OCI-LY7 (cell line): ENCODE measurements at regions not wholly inside any gene's neighbourhood (a gene's known extent, or its start where the extent isn't known, plus 50 kb on each side); places are given as distances from the start of the nearest gene placed in this dataset.

ENCODE experiments used
- CTCF ChIP-seq: fragments of 200-600 bp; sonication (generic); conservative IDR thresholded peaks from 2 replicates; pipeline ENCODE4 v1.5.1; 2014; ENCODE audit warnings: mild to moderate bottlenecking, antibody characterized with exemption, low read length, moderate library complexity, mixed read lengths
- EZH2phosphoT487 ChIP-seq: fragments of 200-600 bp; sonication (generic); IDR thresholded peaks from 2 replicates; pipeline ENCODE4 v1.6.1; 2018; ENCODE audit warnings: low read depth, borderline replicate concordance, mild to moderate bottlenecking, mixed run types, antibody characterized with exemption, low read length, moderate library complexity, mixed read lengths

GRCh38 chr1:83637586-83637985, 361.3 kb downstream of the TTLL7 start:
- TF ChIP-seq CTCF (no peak), EZH2phosphoT487 (no peak)
